Breast epithelium (tissue), 3 donors: ENCODE measurements at regions not wholly inside any gene's neighbourhood (a gene's known extent, or its start where the extent isn't known, plus 50 kb on each side); places are given as distances from the start of the nearest gene placed in this dataset.

ENCODE experiments used
- POLR2AphosphoS5 ChIP-seq, 3 donors: sonication (generic); formaldehyde crosslinking; IDR thresholded peaks; one replicate each; pipeline ENCODE4 v1.6.1; 2017; ENCODE audit warnings: antibody characterized with exemption in 3 of 3
- TF ChIP-seq, protein P1 (sequence below), 3 donors: fragments of 450-650 bp; IDR thresholded peaks; one replicate each; pipeline ENCODE4 v1.5.1; 2016 to 2017; ENCODE audit warnings: antibody characterized with exemption in 3 of 3, mild to moderate bottlenecking in 3 of 3, moderate library complexity in 3 of 3

GRCh38 chrX:4322916-4323315 is 609.5 kb upstream of the PRKX start:
- TF ChIP-seq, protein P1, sequence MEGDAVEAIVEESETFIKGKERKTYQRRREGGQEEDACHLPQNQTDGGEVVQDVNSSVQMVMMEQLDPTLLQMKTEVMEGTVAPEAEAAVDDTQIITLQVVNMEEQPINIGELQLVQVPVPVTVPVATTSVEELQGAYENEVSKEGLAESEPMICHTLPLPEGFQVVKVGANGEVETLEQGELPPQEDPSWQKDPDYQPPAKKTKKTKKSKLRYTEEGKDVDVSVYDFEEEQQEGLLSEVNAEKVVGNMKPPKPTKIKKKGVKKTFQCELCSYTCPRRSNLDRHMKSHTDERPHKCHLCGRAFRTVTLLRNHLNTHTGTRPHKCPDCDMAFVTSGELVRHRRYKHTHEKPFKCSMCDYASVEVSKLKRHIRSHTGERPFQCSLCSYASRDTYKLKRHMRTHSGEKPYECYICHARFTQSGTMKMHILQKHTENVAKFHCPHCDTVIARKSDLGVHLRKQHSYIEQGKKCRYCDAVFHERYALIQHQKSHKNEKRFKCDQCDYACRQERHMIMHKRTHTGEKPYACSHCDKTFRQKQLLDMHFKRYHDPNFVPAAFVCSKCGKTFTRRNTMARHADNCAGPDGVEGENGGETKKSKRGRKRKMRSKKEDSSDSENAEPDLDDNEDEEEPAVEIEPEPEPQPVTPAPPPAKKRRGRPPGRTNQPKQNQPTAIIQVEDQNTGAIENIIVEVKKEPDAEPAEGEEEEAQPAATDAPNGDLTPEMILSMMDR (IDR thresholded peaks at IDR 0.05) = no peak
- TF ChIP-seq POLR2AphosphoS5 (IDR thresholded peaks at IDR 0.05) = no peak
